ENCODE measurements at regions not wholly inside any gene's neighbourhood (a gene's known extent, or its start where the extent isn't known, plus 50 kb on each side); places are given as distances from the start of the nearest gene placed in this dataset.

DNA sequence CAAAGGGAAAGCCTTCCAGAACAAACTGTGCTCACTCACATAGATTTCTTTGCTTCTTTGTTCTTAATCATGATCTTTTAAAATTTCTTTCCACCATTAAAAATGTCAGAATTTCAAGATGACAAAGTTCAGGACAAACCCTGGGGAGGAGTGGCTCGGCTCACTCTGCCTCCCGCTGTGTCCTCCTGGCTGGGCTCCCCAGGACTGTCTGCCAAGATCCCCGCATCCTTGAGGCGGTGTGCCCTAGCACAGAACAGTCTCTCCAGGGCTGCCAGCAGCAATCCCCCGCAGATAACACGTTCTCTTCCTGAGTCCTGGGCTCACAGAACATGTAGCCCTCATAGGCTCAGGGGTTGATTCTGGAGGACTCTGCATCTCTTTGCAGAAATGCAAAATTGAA lies 98.4 kb upstream of the KCNG1 start:
- Histone ChIP-seq H3K4me3 (no peak overlapping the region), H3K9me3 (no peaks in the 10 kb centered on the region), H3K27ac (no peak overlapping the region), H3K36me3 (no peaks in the 10 kb centered on the region), H3K4me1 (peaks cover 0 to 19% (median 9%) of the 10 kb centered on the region in 4 donors), H3K27me3 (peaks cover 0 to 42% (median 19%) of the 10 kb centered on the region in 3 donors)
- intact Hi-C loops (cut with DNase I; ENCODE audit: low total_unique reads) = no loop called here
- peak in 1 of 2 donors; percentile 21 for DNase-seq
- TF ChIP-seq EP300 (IDR thresholded peaks at IDR 0.05) (no peak), POLR2A (IDR thresholded peaks at IDR 0.05) (no peak), POLR2AphosphoS5 (IDR thresholded peaks at IDR 0.05) (no peak), CTCF (IDR thresholded peaks at IDR 0.05) (no peak)
- 13 to 30% (median 24%) methylated on average over 6 of the region's 6 CpGs for WGBS, 5 donors

- intact Hi-C loops (cut with DNase I; ENCODE audit: low total_unique reads) = no loop called here
- Histone ChIP-seq H3K27ac (no peak overlapping the region), H3K4me3 (no peak overlapping the region), H3K36me3 (no peaks in the 10 kb centered on the region), H3K27me3 (peaks cover 0 to 45% (median 19%) of the 10 kb centered on the region in 3 donors), H3K9me3 (no peaks in the 10 kb centered on the region), H3K4me1 (peaks cover 0 to 15% (median 7%) of the 10 kb centered on the region in 4 donors)
- WGBS, 5 donors = 34 to 51% (median 49%) methylated on average over 3 of the region's 3 CpGs
- DNase-seq = peak in 1 of 2 donors; percentile 12
- TF ChIP-seq POLR2A (IDR thresholded peaks at IDR 0.05) = no peak
- TF ChIP-seq CTCF (IDR thresholded peaks at IDR 0.05) = no peak
- TF ChIP-seq EP300 (IDR thresholded peaks at IDR 0.05) = no peak
- TF ChIP-seq POLR2AphosphoS5 (IDR thresholded peaks at IDR 0.05) = no peak
Measured at GRCh38 chr20:51120868-51121267, 98.0 kb upstream of the KCNG1 start.

- no peak overlapping the region for H3K27ac ChIP-seq
- WGBS, 5 donors = 80 to 86% (median 83%) methylated on average over 3 of the region's 3 CpGs
- H3K27me3 ChIP-seq = peaks cover 0 to 46% (median 19%) of the 10 kb centered on the region in 3 donors
- no peak overlapping the region for H3K4me3 ChIP-seq
- no peaks in the 10 kb centered on the region for H3K9me3 ChIP-seq
- DNase-seq = no peak
- intact Hi-C loops (cut with DNase I; ENCODE audit: low total_unique reads) = no loop called here
- H3K36me3 ChIP-seq = no peaks in the 10 kb centered on the region
- TF ChIP-seq EP300 (IDR thresholded peaks at IDR 0.05) (no peak), POLR2A (IDR thresholded peaks at IDR 0.05) (no peak)
- H3K4me1 ChIP-seq = peaks cover 0 to 14% (median 6%) of the 10 kb centered on the region in 4 donors
Measured at GRCh38 chr20:51120438-51120837, 97.5 kb upstream of the KCNG1 start.

GRCh38 chr20:51119914-51120313 lies 97.0 kb upstream of the KCNG1 start:
- peaks cover 0 to 14% (median 6%) of the 10 kb centered on the region in 4 donors for H3K4me1 ChIP-seq

More at GRCh38 chr20:51119914-51120313, 97.0 kb upstream of the KCNG1 start:
- H3K9me3 ChIP-seq = no peaks in the 10 kb centered on the region
- no peak for DNase-seq
- no peak overlapping the region for H3K27ac ChIP-seq
- H3K36me3 ChIP-seq = no peaks in the 10 kb centered on the region
- H3K27me3 ChIP-seq = peaks cover 0 to 49% (median 19%) of the 10 kb centered on the region in 3 donors
- no peak overlapping the region for H3K4me3 ChIP-seq
- intact Hi-C loops (cut with DNase I; ENCODE audit: low total_unique reads) = no loop called here
- 80 to 89% (median 84%) methylated on average over 3 of the region's 3 CpGs for WGBS, 5 donors
- TF ChIP-seq EP300 (IDR thresholded peaks at IDR 0.05) (no peak), POLR2AphosphoS5 (IDR thresholded peaks at IDR 0.05) (no peak), POLR2A (IDR thresholded peaks at IDR 0.05) (no peak), CTCF (IDR thresholded peaks at IDR 0.05) (no peak)

Measured in stomach (tissue), 8 donors.